H9 (cell line): ENCODE measurements at regions not wholly inside any gene's neighbourhood (a gene's known extent, or its start where the extent isn't known, plus 50 kb on each side); places are given as distances from the start of the nearest gene placed in this dataset.

Experiments
- DNase-seq: peaks from one replicate; pipeline ENCODE4 v3.0.0-alpha.2; 2017
- H2AFZ ChIP-seq: one replicate; pipeline ENCODE4 v1.6.1; 2013; ENCODE audit warnings: mild to moderate bottlenecking, low read length, control low read depth, moderate library complexity
- H2AK5ac ChIP-seq: 2 replicates; pipeline ENCODE4 v1.6.1; 2013; ENCODE audit warnings: low read length, control low read depth, mixed read lengths; ENCODE audit not compliant: insufficient read length
- H2BK120ac ChIP-seq: one replicate; pipeline ENCODE4 v1.6.1; 2013; ENCODE audit warnings: low read depth, mild to moderate bottlenecking, low read length, control low read depth, inconsistent platforms; ENCODE audit not compliant: poor library complexity, severe bottlenecking
- H2BK12ac ChIP-seq: 2 replicates; pipeline ENCODE4 v1.6.1; 2013; ENCODE audit warnings: low read length, control low read depth, mixed read lengths, low read depth; ENCODE audit not compliant: insufficient read length
- H2BK15ac ChIP-seq: 2 replicates; pipeline ENCODE4 v1.6.1; 2013; ENCODE audit warnings: low read depth, low read length, control low read depth
- H2BK20ac ChIP-seq: one replicate; pipeline ENCODE4 v1.6.1; 2013; ENCODE audit warnings: low read depth, mild to moderate bottlenecking, low read length, control low read depth, inconsistent platforms; ENCODE audit not compliant: poor library complexity, severe bottlenecking
- H2BK5ac ChIP-seq: 2 replicates; pipeline ENCODE4 v1.6.1; 2013; ENCODE audit warnings: low read length, control low read depth, mixed read lengths; ENCODE audit not compliant: insufficient read length
- H3K14ac ChIP-seq: 2 replicates; pipeline ENCODE4 v1.6.1; 2013; ENCODE audit warnings: low read length, control low read depth; ENCODE audit not compliant: insufficient read depth
- H3K18ac ChIP-seq: 2 replicates; pipeline ENCODE4 v1.6.1; 2013; ENCODE audit warnings: low read depth, mild to moderate bottlenecking, mixed read lengths, low read length, control low read depth; ENCODE audit not compliant: insufficient read length
- H3K23ac ChIP-seq: 2 replicates; pipeline ENCODE4 v1.6.1; 2013; ENCODE audit warnings: low read length, control low read depth, mixed read lengths, low read depth; ENCODE audit not compliant: insufficient read length
- H3K23me2 ChIP-seq: 2 replicates; pipeline ENCODE4 v1.6.1; 2013; ENCODE audit warnings: low read depth, mild to moderate bottlenecking, mixed read lengths, low read length, control low read depth; ENCODE audit not compliant: insufficient read length, poor library complexity, severe bottlenecking
- H3K27ac ChIP-seq: 2 replicates; pipeline ENCODE4 v1.5.1; 2013; ENCODE audit warnings: low read length, control low read depth, mixed read lengths, low read depth; ENCODE audit not compliant: insufficient read length
- H3K27me3 ChIP-seq: 2 replicates; pipeline ENCODE4 v1.6.1; 2013; ENCODE audit warnings: low read length, control low read depth, inconsistent platforms; ENCODE audit not compliant: insufficient read depth
- H3K4ac ChIP-seq: 2 replicates; pipeline ENCODE4 v1.6.1; 2013; ENCODE audit warnings: low read depth, mild to moderate bottlenecking, control low read depth, inconsistent platforms, low read length, moderate library complexity
- H3K4me1 ChIP-seq: 2 replicates; pipeline ENCODE4 v1.6.1; 2013; ENCODE audit warnings: low read length, control low read depth, inconsistent platforms; ENCODE audit not compliant: insufficient read depth
- H3K4me2 ChIP-seq: 2 replicates; pipeline ENCODE4 v1.6.1; 2013; ENCODE audit warnings: low read length, control low read depth, mixed read lengths; ENCODE audit not compliant: insufficient read length, insufficient read depth
- H3K56ac ChIP-seq: 2 replicates; pipeline ENCODE4 v1.6.1; 2013; ENCODE audit warnings: low read depth, mild to moderate bottlenecking, mixed read lengths, low read length, control low read depth; ENCODE audit not compliant: insufficient read length
- H3K79me1 ChIP-seq: 2 replicates; pipeline ENCODE4 v1.6.1; 2013; ENCODE audit warnings: low read depth, mild to moderate bottlenecking, moderate library complexity, low read length, control low read depth, inconsistent platforms; ENCODE audit not compliant: insufficient read depth, poor library complexity, severe bottlenecking
- H3K79me2 ChIP-seq: 2 replicates; pipeline ENCODE4 v1.6.1; 2013; ENCODE audit warnings: low read length, control low read depth, inconsistent platforms; ENCODE audit not compliant: insufficient read depth
- H3K9ac ChIP-seq: 2 replicates; pipeline ENCODE4 v1.6.1; 2013; ENCODE audit warnings: low read length, control low read depth, mixed read lengths; ENCODE audit not compliant: insufficient read length; ENCODE audit errors: extremely low read depth
- H3K9me3 ChIP-seq: one replicate; pipeline ENCODE4 v1.6.1; 2013; ENCODE audit warnings: low read depth, low read length, inconsistent platforms; ENCODE audit not compliant: control insufficient read depth
- H3T11ph ChIP-seq: one replicate; pipeline ENCODE4 v1.6.1; 2013; ENCODE audit warnings: mild to moderate bottlenecking, low read length, control low read depth, inconsistent platforms
- H4K20me1 ChIP-seq: one replicate; pipeline ENCODE4 v1.6.1; 2013; ENCODE audit not compliant: control insufficient read depth, insufficient read length, insufficient read depth
- H4K5ac ChIP-seq: 2 replicates; pipeline ENCODE4 v1.6.1; 2013; ENCODE audit warnings: low read depth, mild to moderate bottlenecking, mixed read lengths, low read length, control low read depth; ENCODE audit not compliant: insufficient read length
- H4K8ac ChIP-seq: replicated peaks from 2 replicates; pipeline ENCODE4 v1.6.1; 2013; ENCODE audit warnings: low read length, control low read depth, mixed read lengths, low read depth; ENCODE audit not compliant: insufficient read length
- H4K91ac ChIP-seq: 2 replicates; pipeline ENCODE4 v1.6.1; 2013; ENCODE audit warnings: low read depth, mild to moderate bottlenecking, moderate library complexity, mixed read lengths, low read length, control low read depth; ENCODE audit not compliant: insufficient read length
- H3K27ac Mint-ChIP-seq, 3 experiments: 2 replicates in 2 of 3; 3 replicates in 1 of 3; pipeline ENCODE4 v1.8.0; 2020 to 2021; ENCODE audit warnings: mixed read lengths in 3 of 3, mild to moderate bottlenecking in 1 of 3, moderate library complexity in 1 of 3
- H3K27me3 Mint-ChIP-seq: 2 replicates; pipeline ENCODE4 v1.8.0; 2021; ENCODE audit warnings: low read depth, mild to moderate bottlenecking, moderate library complexity, mixed read lengths
- H3K36me3 Mint-ChIP-seq, 3 experiments: 2 replicates in 2 of 3; 3 replicates in 1 of 3; pipeline ENCODE4 v1.8.0; 2020 to 2021; ENCODE audit warnings: low read depth in 3 of 3, mixed read lengths in 3 of 3; ENCODE audit not compliant: insufficient read depth in 1 of 3
- H3K4me1 Mint-ChIP-seq, 2 experiments: 2 replicates each; pipeline ENCODE4 v1.8.0; 2020; ENCODE audit warnings: mixed read lengths in 2 of 2
- H3K4me3 Mint-ChIP-seq, 2 experiments: 2 replicates in 1 of 2; 3 replicates in 1 of 2; pipeline ENCODE4 v1.8.0; 2020 to 2021; ENCODE audit warnings: mild to moderate bottlenecking in 2 of 2, mixed read lengths in 2 of 2, moderate library complexity in 1 of 2
- H3K9me3 Mint-ChIP-seq, 2 experiments: 2 replicates in 1 of 2; 3 replicates in 1 of 2; pipeline ENCODE4 v1.8.0; 2020; ENCODE audit warnings: mild to moderate bottlenecking in 2 of 2, mixed read lengths in 2 of 2, moderate library complexity in 1 of 2
- CTCF ChIP-seq: fragments of 200-600 bp; sonication (generic); conservative IDR thresholded peaks from 3 replicates; pipeline ENCODE4 v1.8.0; 2021; ENCODE audit warnings: antibody characterized with exemption, mild to moderate bottlenecking

- no peak overlapping the region for H2BK120ac ChIP-seq
- H4K8ac ChIP-seq = no peak overlapping the region
- no peaks in the 10 kb centered on the region for H3K79me2 ChIP-seq
- no peak for TF ChIP-seq CTCF
- H4K20me1 ChIP-seq = no peaks in the 10 kb centered on the region
- no peak overlapping the region for H3K23ac ChIP-seq
- peaks cover 20 to 31% (median 23%) of the 10 kb centered on the region in 3 experiments for H3K36me3 Mint-ChIP-seq
- H3K4me1 ChIP-seq = no peaks in the 10 kb centered on the region
- no peak overlapping the region for H2BK15ac ChIP-seq
- no peak overlapping the region for H4K91ac ChIP-seq
- no peak overlapping the region for H2BK12ac ChIP-seq
- H3K9ac ChIP-seq = no peak overlapping the region
- H2AFZ ChIP-seq = no peak overlapping the region
- no peaks in the 10 kb centered on the region for H3K27me3 Mint-ChIP-seq
- no peaks in the 10 kb centered on the region for H3K79me1 ChIP-seq
- peaks cover 13% of the 10 kb centered on the region for H3K9me3 ChIP-seq
- no peak overlapping the region for H2BK20ac ChIP-seq
- DNase-seq = no peak
- H2AK5ac ChIP-seq = no peak overlapping the region
- H3K56ac ChIP-seq = no peak overlapping the region
- no peaks in the 10 kb centered on the region for H3K4me1 Mint-ChIP-seq
- H3K4ac ChIP-seq = no peak overlapping the region
- no peak overlapping the region for H4K5ac ChIP-seq
- no peak overlapping the region for H3K14ac ChIP-seq
- no peak overlapping the region for H3K4me2 ChIP-seq
- H3K27ac ChIP-seq = no peak overlapping the region
- no peak overlapping the region for H3K27ac Mint-ChIP-seq
- no peaks in the 10 kb centered on the region for H3K27me3 ChIP-seq
- no peak overlapping the region for H2BK5ac ChIP-seq
- no peaks in the 10 kb centered on the region for H3K23me2 ChIP-seq
- no peak overlapping the region for H3K18ac ChIP-seq
- peaks cover 41 to 42% of the 10 kb centered on the region in 2 experiments for H3K9me3 Mint-ChIP-seq
- no peak overlapping the region for H3K4me3 Mint-ChIP-seq
- no peak overlapping the region for H3T11ph ChIP-seq
Measured at GRCh38 chr11:42145311-42145710, 685.9 kb upstream of the LRRC4C start.
